K562 (cell line): ENCODE measurements at regions not wholly inside any gene's neighbourhood (a gene's known extent, or its start where the extent isn't known, plus 50 kb on each side); places are given as distances from the start of the nearest gene placed in this dataset.

Experiments used
- FOXM1 ChIP-seq, 2 experiments: fragments of 450-650 bp in 1 of 2; sonication (generic) in 1 of 2; formaldehyde crosslinking in 1 of 2; IDR thresholded peaks; 2 replicates each; pipeline versions ENCODE4 v1.6.1 to v1.9.0; 2017 to 2022; ENCODE audit warnings: low read depth in 2 of 2, mild to moderate bottlenecking in 2 of 2, missing genetic modification reagents in 1 of 2, moderate library complexity in 1 of 2
- GTF2F1 ChIP-seq: IDR thresholded peaks from 2 replicates; pipeline ENCODE4 v1.6.1; 2011; ENCODE audit warnings: low read depth, low read length, improper control_type of control experiment
- NCOR1 ChIP-seq: fragments of 450-650 bp; IDR thresholded peaks from 2 replicates; pipeline ENCODE4 v1.6.1; 2016; ENCODE audit warnings: mild to moderate bottlenecking, moderate library complexity
- TAF1 ChIP-seq: IDR thresholded peaks from 2 replicates; pipeline ENCODE4 v1.6.1; 2011; ENCODE audit warnings: mild to moderate bottlenecking, low read length, moderate library complexity; ENCODE audit not compliant: insufficient read depth, control insufficient read depth, severe bottlenecking; ENCODE audit errors: extremely low read depth
- THRA ChIP-seq: fragments of 450-650 bp; IDR thresholded peaks from 2 replicates; pipeline ENCODE4 v1.6.1; 2017; ENCODE audit warnings: mild to moderate bottlenecking, moderate library complexity
- TF ChIP-seq, protein P1 (sequence below): fragments of 200-600 bp; sonication (generic); IDR thresholded peaks from one replicate; pipeline ENCODE4 v1.6.1; 2012; ENCODE audit warnings: mild to moderate bottlenecking, low read depth, low read length, inconsistent platforms
- TF ChIP-seq, protein P2 (sequence below): sonication (generic); formaldehyde crosslinking; IDR thresholded peaks from 2 replicates; pipeline ENCODE4 v1.8.0; 2022; ENCODE audit warnings: mild to moderate bottlenecking, missing genetic modification reagents

GRCh38 chr5:8870349-8870958 lies 675.4 kb downstream of the SEMA5A start (continued):
- TF ChIP-seq, protein P1, sequence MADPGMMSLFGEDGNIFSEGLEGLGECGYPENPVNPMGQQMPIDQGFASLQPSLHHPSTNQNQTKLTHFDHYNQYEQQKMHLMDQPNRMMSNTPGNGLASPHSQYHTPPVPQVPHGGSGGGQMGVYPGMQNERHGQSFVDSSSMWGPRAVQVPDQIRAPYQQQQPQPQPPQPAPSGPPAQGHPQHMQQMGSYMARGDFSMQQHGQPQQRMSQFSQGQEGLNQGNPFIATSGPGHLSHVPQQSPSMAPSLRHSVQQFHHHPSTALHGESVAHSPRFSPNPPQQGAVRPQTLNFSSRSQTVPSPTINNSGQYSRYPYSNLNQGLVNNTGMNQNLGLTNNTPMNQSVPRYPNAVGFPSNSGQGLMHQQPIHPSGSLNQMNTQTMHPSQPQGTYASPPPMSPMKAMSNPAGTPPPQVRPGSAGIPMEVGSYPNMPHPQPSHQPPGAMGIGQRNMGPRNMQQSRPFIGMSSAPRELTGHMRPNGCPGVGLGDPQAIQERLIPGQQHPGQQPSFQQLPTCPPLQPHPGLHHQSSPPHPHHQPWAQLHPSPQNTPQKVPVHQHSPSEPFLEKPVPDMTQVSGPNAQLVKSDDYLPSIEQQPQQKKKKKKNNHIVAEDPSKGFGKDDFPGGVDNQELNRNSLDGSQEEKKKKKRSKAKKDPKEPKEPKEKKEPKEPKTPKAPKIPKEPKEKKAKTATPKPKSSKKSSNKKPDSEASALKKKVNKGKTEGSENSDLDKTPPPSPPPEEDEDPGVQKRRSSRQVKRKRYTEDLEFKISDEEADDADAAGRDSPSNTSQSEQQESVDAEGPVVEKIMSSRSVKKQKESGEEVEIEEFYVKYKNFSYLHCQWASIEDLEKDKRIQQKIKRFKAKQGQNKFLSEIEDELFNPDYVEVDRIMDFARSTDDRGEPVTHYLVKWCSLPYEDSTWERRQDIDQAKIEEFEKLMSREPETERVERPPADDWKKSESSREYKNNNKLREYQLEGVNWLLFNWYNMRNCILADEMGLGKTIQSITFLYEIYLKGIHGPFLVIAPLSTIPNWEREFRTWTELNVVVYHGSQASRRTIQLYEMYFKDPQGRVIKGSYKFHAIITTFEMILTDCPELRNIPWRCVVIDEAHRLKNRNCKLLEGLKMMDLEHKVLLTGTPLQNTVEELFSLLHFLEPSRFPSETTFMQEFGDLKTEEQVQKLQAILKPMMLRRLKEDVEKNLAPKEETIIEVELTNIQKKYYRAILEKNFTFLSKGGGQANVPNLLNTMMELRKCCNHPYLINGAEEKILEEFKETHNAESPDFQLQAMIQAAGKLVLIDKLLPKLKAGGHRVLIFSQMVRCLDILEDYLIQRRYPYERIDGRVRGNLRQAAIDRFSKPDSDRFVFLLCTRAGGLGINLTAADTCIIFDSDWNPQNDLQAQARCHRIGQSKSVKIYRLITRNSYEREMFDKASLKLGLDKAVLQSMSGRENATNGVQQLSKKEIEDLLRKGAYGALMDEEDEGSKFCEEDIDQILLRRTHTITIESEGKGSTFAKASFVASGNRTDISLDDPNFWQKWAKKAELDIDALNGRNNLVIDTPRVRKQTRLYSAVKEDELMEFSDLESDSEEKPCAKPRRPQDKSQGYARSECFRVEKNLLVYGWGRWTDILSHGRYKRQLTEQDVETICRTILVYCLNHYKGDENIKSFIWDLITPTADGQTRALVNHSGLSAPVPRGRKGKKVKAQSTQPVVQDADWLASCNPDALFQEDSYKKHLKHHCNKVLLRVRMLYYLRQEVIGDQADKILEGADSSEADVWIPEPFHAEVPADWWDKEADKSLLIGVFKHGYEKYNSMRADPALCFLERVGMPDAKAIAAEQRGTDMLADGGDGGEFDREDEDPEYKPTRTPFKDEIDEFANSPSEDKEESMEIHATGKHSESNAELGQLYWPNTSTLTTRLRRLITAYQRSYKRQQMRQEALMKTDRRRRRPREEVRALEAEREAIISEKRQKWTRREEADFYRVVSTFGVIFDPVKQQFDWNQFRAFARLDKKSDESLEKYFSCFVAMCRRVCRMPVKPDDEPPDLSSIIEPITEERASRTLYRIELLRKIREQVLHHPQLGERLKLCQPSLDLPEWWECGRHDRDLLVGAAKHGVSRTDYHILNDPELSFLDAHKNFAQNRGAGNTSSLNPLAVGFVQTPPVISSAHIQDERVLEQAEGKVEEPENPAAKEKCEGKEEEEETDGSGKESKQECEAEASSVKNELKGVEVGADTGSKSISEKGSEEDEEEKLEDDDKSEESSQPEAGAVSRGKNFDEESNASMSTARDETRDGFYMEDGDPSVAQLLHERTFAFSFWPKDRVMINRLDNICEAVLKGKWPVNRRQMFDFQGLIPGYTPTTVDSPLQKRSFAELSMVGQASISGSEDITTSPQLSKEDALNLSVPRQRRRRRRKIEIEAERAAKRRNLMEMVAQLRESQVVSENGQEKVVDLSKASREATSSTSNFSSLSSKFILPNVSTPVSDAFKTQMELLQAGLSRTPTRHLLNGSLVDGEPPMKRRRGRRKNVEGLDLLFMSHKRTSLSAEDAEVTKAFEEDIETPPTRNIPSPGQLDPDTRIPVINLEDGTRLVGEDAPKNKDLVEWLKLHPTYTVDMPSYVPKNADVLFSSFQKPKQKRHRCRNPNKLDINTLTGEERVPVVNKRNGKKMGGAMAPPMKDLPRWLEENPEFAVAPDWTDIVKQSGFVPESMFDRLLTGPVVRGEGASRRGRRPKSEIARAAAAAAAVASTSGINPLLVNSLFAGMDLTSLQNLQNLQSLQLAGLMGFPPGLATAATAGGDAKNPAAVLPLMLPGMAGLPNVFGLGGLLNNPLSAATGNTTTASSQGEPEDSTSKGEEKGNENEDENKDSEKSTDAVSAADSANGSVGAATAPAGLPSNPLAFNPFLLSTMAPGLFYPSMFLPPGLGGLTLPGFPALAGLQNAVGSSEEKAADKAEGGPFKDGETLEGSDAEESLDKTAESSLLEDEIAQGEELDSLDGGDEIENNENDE: no peak
- no peak for TF ChIP-seq TAF1
- TF ChIP-seq GTF2F1: no peak
- TF ChIP-seq, protein P2, sequence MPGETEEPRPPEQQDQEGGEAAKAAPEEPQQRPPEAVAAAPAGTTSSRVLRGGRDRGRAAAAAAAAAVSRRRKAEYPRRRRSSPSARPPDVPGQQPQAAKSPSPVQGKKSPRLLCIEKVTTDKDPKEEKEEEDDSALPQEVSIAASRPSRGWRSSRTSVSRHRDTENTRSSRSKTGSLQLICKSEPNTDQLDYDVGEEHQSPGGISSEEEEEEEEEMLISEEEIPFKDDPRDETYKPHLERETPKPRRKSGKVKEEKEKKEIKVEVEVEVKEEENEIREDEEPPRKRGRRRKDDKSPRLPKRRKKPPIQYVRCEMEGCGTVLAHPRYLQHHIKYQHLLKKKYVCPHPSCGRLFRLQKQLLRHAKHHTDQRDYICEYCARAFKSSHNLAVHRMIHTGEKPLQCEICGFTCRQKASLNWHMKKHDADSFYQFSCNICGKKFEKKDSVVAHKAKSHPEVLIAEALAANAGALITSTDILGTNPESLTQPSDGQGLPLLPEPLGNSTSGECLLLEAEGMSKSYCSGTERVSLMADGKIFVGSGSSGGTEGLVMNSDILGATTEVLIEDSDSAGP (CRISPR knock-in tag): no peak
- TF ChIP-seq FOXM1 (IDR thresholded peaks at IDR 0.05; ENCODE audit: low read depth): no peak
- TF ChIP-seq FOXM1 (CRISPR knock-in tag; IDR thresholded peaks at IDR 0.05; ENCODE audit: low read depth): no peak
- TF ChIP-seq NCOR1: no peak
- TF ChIP-seq THRA: no peak
- TF ChIP-seq, all 486 proteins: peak for 0
